NCI-H1694 treated with DMSO at 0.1 percent for 48 hours (cell line): ENCODE measurements at regions not wholly inside any gene's neighbourhood (a gene's known extent, or its start where the extent isn't known, plus 50 kb on each side); places are given as distances from the start of the nearest gene placed in this dataset.

Experiments used
- DNase-seq: peaks from one replicate; lab custom pipeline; 2025; lab: John Stamatoyannopoulos, UW

DNA sequence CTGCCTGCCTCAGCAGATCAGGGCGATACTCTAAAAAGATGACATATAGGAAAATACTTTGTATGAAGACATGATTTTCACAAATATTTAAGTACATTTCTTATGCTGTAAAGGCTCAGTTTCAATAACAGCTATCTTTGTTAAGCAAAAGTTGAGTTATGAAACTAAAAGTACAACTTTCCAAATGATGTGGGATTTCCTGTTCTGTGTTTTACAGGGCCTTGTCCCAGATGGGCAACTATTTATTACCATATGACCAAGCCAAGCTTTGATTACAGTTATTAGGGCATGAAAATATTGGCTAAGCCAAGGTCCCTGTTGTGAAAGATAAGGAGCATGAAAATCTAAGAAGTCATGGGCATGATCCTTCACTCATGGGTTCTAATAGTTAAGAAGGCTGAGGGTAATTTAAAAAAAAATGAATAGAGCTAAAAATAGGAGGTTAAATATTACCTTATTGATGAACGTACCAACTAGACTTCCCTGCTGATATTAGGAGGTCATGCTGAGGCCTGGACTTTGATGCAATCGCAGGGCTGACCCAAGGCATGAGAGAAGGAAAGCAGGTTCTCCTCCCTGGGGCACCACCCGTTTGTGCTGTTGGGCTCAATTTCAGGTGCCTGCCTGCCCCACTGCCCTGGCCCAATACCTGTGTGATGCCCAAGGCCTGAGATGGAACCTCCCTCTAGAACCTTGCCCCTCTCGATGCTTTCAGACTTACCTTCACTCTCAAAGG is 294.4 kb upstream of the PRDM1 start:
- DNase-seq = no peak

DNA sequence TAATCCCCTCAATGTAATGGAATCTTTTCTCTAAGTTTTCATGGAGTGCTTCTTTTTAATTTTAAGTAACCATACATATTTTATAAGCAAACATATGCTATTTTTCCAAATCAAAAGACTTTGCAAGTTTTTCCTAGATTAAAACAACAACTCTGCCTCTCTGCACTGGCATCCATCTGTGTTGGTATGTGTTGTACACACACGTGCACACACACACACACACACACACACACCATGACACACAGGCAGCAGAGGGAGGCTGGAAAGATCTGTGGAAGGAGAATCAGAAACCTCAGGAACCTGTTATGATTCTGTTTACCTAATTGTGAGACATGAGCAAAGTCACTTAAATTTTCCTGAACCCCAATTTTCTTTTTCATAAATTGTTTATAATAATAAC is 295.0 kb upstream of the PRDM1 start:
- DNase-seq = no peak

DNA sequence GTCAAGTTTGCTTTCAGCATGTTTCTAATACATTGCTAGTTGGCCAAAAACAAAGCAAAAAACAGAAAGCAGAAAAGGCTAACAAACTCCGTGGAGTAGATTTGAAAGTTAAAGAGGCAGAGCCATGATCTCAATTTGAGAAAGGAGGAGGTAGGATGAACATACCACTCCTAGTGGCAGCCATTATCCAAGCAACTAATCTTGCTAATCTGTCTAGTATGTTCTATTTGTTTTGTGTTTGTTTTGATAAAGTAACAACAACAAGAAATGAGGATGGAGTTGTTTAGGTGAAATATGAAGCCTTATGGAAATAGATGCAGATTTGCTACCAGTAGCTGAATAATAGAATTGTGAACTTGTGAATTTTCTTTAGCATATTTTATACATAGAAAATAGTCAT is 295.5 kb upstream of the PRDM1 start:
- DNase-seq = no peak

GRCh38 chr6:105789935-105790334 is 296.2 kb upstream of the PRDM1 start:
- no peak for DNase-seq

GRCh38 chr6:105787747-105788146 is 298.4 kb upstream of the PRDM1 start:
- no peak for DNase-seq

- no peak for DNase-seq
These were observed 299.1 kb upstream of the PRDM1 start for GRCh38 chr6:105786890-105787655.

DNA sequence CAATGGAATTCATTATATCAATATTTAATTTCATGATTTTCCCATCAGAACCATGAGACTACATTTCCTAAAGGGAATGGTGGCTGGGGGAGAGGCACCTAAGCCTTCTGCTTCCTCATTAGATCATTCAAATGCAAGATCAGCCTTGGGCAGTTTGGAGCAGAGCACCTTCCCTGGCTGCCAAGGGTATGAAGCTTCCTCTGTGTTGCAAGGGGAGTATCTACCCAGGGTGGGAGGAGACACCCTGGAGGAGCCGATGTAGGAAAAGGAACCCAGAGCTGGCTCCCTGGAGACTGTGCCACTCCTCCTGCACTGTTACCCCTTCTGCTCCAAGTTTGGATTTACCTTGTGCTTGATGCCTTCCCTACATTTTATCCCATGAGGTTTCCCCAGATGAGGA is 299.7 kb upstream of the PRDM1 start:
- DNase-seq = no peak

DNA sequence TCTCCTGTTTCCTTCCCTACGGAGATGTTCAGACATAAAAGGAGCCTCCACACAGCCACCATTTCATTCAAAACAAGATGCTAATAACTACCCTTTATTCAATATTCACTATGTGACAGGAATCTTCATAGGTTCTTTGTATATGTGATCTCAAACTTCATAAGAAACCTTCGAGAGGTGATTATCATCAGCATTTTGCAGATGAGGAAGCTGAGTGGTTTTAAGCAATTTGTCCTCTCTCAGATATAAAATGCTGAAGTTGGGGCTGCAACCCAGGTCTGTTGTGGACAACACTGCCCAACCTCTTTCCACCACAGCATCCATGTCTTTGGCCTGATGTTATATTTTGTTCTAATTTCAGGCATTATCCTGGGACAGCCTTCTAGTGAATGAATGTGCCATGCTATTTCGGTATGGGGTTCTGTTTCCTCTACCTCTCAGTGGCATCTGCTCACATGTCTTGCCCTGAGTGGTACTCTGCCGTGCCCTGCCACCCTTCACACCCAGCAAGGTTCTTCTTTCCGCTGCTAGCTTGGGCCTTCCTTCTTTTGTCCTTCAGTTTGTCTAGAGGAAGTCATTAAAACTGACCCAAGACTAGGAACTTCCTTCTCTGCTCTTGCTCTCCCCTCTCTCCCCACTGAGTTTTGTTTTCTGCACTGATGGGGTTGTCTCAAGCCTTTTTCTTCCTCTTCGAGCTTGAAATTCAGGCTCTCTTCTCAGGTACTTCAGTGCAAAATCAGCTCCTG is 300.9 kb upstream of the PRDM1 start:
- DNase-seq = no peak

DNA sequence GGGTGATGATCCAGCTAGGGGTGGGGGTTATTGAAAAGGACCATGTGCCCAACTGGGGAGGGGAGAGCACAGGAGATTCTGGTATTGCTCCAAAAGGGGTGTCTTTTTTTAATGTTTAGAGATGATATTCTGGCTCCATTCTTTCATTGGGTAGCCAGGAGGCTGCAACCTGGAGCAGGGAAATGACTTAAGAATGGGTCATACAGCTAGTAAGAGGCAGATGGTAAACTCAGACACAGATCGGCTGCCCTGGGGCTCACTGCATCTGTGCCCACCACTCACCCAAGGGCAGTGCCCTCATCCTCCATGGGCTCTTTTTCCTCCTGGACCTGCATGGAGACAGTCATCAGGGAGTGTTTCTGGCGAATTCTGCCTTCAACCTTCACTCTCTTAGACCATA is 302.0 kb upstream of the PRDM1 start:
- no peak for DNase-seq

- no peak for DNase-seq
These were observed 302.7 kb upstream of the PRDM1 start for GRCh38 chr6:105783333-105783935.

GRCh38 chr6:105781915-105782314 is 304.2 kb upstream of the PRDM1 start:
- DNase-seq = no peak

- no peak for DNase-seq
These were observed 304.9 kb upstream of the PRDM1 start for GRCh38 chr6:105781248-105781647.

DNA sequence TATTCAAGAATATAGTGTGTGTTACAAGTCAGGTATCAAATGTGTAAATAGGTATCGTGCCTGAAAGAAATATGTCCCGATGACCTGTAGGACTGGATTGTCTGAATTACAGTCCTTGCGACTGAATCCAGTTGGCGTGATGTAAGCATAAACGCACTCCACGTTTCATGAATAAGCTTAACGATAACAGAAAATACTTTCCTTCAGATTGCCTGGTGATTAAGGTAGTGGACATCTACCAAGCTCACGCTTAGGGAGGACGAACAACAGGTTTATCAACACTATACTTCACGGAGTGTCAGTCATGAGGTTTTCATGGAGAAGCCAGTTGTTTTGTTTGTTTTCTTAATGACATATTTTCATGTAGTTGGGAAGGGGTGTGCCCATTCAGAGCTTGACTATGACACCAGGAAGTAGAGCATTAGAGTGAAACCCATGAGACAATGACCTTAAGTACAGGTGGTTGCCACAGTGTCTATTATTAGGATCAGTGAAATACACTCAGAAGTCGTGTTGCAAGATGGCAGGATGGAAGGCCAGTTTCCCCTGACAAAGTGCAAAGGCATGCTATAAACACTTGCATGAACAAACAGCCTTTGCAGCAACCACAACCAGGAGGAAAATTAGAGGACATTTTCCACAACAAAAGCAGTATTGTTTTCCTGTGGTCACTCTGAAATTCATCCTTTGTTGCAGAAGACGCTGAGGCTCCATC is 305.8 kb upstream of the PRDM1 start:
- DNase-seq = no peak

DNA sequence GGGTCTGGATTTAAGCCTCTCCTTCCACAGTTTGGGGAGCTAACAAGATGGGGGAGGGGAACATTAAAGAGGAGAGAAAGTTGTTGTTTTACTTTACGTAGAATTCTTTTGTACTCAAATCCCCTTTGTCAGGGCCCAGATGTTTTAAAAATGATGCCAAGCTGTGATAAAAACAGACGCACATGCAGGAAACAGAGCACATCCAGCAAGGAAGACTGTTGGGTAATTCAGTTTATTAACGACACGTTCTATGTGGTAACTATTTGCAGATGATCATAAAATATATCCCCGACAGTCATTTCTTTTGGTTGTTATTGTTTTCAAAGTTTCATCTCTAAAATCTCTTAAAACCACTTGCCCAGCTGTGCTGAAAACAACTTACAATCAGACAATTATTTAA is 307.0 kb upstream of the PRDM1 start:
- DNase-seq = no peak

DNA sequence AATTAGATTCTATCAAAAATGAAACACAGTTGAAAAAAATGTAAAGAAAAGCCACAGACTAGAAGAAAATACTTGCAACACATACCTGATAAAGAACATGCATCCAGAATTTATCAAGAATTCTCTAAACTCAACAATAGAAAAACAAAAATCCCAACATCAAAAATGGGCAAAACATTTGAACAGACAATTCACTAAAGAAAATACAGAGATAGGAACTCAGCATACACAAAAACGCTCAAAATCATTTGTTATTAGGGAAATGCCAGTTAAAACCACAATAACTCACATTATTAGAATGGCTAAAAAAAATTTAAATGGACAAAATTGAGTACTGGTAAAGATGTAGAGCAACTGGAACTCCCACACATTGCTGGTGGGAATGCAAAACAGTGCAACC is 311.0 kb upstream of the PRDM1 start:
- no peak for DNase-seq

GRCh38 chr6:105774247-105774646 is 311.9 kb upstream of the PRDM1 start:
- DNase-seq = no peak

DNA sequence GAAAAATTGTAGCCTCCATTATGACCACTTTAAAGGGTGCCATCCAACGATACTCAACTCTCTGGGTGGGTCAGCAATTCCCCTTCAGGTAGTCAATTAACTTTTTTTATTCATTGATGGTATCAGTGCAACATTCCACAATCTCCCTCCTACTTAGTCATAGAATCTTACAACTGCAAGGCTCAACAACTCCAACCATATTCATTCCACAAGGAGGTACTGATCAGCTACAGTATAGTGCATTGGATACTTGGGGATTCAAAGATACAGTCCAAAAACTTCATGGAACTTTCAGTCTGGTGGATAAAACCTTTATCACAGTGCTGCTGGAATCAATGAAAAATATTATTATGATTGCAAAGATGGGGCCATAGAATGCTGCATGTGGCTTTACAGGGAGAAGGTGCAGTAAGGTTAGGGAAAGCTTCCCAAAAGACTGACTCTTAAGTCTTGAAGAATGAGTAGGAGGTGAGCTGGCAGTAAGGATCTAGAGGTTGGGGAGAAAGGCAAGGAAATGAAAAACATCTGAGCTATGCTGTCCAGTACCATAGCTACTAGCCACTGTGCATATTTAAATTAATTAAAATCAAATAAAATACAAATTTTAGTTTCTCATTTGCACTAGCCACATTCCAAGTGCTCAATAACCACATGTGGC is 314.7 kb upstream of the PRDM1 start:
- no peak for DNase-seq

- no peak for DNase-seq
These were observed 316.1 kb upstream of the PRDM1 start for GRCh38 chr6:105769987-105770386.

GRCh38 chr6:105769197-105769596 is 316.9 kb upstream of the PRDM1 start:
- DNase-seq = no peak

- no peak for DNase-seq
These were observed 318.6 kb upstream of the PRDM1 start for GRCh38 chr6:105767541-105767940.

DNA sequence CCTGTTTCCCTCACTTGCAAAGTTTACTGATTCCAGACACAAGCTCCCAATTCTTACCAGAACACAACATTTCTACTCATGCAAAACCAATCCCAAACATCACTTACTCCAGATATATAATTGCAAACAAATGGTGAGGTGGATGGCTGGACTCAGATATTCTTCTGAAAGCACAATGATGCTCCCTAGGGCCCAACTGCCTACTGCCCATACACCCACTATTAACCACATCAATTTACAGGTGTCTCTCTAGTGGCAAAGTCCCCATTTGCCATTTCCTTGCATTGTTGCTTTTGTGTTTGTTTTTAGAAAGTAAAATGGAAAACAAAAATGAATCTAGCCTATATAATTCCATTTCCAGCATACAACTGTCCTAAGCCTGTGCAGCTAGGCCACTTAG is 320.9 kb upstream of the PRDM1 start:
- DNase-seq = no peak
